Lung microvascular endothelial cell (primary cell): ENCODE measurements at regions not wholly inside any gene's neighbourhood (a gene's known extent, or its start where the extent isn't known, plus 50 kb on each side); places are given as distances from the start of the nearest gene placed in this dataset.

ENCODE experiments used
- DNase-seq, 2 donors: peaks; one replicate each; pipeline versions ENCODE4 v3.0.0 to v3.0.0-alpha.2; 2010; ENCODE audit warnings: low read depth in 2 of 2

DNA sequence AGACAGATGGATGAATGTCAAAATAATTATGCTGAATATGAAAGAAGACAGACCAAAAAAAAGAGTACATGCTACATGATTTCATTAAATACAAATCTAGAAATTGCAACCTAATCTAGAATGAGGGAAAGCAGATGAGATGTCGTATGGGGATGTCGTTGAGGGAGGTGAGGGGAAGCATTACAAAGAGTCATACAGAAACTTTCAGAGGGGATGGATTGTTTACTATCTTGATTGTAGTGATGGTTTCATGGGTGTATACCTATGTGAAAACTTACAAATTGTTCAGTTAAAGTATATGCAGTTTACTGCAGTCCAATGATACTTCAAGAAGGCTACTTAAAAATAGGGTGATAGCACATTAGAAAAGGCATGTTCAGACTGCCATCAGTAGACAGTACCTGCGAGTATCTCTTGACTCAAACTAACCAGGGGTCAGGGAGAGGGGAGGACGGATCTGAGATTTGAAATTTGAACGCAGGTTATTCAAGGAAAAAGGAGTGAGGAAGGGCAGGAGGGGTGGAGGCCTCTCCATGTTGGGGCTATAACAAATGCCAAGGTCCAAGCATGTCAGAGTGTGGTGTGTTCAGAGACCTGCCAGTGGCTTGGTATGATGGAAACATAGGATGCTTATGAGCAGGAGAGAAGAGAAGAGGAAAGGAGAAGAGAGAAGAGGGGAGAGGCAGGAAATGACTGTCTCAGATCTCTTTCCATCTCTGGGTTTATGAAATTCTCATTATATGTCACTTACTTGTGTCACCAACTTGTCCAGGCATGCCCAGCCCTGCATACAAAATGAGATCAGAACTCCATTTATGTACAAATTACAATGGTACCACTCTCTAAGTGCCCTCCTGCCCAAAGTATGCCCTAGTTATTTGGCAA lies 257.3 kb upstream of the CXCR4 start:
- peak in 1 of 2 donors; percentile 7 for DNase-seq

DNA sequence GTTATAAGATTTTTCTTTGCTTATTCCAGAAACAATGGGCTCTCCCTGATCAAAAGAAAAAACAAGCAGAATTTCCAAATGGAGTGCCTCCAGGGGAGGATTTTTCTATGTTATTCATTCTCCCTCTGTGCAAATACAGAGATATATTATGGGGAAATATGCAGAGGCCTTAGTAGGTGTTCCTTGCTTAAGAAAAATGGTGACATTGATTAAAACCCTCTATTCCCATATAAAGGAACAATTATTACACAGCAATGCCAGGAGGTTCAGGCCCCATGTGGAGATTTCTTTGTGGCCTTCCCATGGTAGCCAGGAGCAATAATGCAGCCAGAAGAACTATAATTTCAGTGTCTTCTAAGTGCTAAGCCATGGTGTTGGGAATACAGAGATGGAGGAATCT lies 255.9 kb upstream of the CXCR4 start:
- DNase-seq: no peak

DNA sequence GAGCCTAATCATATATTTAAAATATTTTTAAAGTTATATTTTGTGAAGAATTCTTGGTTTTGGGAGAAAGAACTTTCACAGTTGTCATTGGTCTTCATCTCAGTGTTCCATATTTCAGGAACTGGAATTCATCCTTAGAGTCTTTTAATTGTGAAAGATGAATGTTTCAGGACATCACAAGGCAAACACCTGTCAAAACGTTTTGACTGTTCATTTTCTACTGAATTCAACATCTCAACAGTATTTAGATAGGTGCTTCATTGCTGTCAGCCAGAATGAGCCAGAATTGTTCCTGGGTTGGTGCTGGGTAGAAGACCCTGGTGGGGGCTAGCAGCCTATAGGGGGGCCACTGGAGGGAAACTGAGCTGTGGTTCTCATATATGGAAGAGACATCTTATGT lies 255.1 kb upstream of the CXCR4 start:
- no peak for DNase-seq

DNA sequence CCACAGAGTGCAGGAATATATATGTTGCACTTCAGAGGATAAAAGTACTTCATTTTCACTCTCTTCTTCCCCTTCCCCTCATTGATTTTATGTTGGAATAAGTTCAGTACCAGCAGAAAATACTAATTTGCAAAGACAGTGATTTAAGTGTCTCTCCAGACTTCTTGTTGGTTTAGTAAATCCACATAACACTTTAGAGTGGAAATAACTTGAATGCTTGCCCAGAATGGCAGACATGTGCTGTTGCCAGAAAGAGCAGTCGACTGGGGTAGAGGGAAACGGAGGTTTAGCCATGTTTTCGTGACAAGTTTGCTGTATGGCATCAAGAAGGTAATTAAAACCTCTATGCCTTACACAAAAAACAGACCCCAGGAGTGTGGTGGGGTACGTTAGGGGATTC lies 246.0 kb upstream of the CXCR4 start:
- DNase-seq: peak; percentile 9 to 27

DNA sequence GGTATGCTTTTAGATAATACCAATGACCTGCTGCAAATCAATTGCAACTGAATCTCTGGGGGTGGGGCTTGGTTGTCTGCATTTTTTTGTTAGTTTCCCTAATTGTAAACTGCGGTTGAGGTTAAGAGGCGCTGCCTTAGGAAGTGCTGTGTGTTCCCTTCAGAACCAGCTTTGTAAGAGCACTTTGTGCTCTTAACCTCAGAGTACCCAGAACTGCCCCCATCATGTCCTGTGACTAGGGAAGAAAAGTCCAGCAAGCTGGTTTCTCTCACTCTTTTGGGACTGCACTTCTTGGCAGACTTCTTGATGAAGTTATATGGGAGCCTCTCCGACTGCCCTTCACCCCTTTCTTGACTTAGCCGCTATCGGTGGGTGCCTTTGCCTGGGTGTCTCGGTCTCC lies 245.5 kb upstream of the CXCR4 start:
- DNase-seq: no peak

DNA sequence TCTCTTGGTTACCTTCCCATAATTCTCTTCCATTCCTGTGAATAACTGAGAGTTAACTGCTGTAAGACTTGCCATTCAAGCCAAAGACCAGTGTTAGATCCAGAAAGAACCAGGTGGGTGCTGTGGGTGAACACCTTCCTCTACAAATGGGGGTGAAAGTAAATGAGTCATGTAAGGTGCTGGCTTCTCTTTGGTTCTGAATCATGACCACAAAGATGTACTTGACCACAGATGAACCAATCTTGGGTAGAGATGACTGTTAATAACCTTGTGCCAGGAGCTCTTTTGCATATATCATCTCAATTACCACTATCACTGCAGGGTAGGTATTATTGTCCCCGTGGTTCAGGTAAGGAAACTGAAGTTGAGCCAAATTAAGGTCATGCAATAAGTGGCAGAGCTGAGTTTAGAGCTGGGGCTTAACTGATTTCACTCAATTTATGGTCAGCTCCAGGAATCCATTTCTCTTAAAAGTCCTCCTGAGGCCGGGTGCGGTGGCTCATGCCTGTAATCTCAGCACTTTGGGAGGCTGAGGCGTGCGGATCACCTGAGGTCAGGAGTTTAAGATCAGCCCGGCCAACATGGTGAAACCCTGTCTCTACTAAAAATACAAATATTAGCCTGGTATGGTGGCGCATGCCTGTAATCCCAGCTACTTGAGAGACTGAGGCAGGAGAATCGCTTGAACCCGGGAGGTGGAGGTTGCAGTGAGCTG lies 244.9 kb upstream of the CXCR4 start:
- DNase-seq: no peak

DNA sequence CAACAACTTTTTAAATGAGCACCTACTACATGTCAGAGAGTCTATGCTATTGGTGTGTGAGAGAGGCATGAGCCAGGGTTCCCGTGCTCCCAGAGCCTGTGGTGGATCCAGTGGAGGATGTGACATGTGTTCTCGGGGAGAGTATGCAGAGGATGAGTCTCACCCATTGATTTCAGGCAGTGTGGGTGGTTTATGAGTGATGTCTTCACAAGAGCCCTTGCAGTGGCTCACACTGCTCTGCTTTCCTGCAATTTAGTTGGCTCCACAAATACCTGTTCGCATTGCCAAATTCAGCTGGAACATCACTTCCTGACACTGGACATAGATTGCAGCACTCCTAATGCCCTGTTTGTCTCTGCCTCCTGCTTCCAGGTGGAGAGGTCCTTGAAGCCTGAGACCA lies 243.6 kb upstream of the CXCR4 start:
- no peak for DNase-seq

DNA sequence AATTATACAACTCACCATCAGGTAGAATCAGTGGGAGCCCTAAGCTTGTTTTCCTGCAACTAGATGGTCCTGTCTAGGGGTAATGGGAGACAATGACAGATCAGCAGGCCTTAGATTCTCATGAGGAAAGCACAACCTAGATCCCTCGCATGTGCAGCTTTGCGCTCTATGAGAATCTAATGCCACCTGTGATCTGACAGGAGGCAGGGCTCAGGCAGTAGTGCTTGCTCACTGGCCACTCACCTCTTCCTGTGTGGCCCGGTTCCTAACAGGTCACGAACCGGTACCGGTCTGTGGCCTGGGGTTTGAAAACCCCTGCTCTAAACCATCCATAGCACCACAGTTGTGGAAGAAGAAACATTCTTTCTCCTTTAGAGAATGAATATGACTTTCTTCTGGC lies 242.8 kb upstream of the CXCR4 start:
- no peak for DNase-seq

DNA sequence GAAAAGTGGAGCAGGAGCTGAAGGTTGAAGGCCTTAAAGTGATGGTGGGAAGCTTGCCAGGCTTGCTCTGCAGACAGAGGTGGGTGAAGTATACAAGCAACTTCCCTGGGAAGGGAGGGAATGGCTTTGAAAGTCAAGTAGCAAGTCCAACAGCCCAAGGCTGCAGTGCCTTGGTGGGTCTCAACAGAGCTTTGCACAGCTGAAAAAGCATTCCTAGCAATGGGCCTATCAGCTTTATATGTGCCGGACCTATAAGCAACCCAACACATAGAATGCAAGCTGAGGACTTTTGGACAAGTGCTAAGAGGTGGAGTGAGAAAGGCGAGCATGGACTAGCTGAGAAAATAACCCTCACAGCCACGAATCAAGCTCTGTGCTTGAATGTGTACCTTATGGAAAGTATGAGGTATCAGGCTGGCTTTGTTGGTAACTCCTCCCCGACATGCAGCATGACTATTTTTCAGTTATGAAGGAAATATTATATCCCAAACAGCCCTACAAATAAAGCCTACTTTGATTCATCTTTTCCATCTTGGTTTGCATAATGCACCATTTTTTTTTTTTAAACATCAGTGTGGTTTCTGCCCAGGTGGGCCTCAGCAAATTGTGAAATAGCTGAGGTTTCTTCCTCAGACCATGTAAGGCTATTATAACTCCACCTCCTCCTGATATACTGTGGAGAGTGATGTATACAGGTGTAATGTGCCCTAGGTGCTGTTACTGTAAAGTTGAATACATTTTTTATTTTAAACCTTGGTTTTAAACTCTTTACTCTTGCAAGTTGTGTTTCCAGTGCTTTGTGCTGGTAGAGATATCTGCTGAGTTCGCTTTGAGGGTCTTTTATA lies 241.4 kb upstream of the CXCR4 start:
- DNase-seq: no peak

DNA sequence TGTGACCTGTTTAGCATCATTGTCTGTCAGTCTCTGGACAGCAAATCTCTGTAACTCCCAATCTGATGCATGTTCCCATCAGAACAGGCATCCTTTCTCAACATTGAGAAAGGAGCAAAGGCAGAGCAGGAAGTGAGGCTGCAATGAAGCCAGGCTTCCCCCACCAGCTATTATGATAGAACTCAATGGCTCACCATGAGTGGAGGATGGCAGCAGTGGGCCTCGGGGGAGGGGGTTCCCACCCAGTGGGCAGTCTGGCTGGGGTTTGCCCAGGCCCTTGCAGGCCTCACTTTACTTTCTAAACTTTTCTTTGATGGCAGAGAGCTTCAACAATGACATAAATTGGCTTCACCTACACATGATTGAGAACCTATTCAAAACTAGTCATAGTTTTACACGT lies 240.6 kb upstream of the CXCR4 start:
- no peak for DNase-seq

DNA sequence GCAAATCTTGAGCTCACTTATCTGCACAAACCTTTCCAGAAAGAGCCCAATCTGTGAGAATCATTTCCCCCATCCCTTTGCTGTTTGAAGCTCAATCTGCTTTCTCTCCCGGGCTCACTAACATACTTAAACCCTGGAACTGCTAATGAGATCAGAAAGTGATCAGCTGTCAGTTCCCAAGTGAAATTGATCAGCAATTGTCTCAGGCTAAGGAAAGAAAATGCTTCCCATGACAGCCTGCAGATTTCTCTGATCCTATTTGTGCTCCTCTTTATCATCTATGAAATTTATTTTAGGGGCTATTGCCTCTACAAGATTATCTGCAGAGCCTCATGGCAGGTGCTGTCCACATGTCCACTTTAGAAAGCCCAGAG lies 239.0 kb upstream of the CXCR4 start:
- DNase-seq: no peak

DNA sequence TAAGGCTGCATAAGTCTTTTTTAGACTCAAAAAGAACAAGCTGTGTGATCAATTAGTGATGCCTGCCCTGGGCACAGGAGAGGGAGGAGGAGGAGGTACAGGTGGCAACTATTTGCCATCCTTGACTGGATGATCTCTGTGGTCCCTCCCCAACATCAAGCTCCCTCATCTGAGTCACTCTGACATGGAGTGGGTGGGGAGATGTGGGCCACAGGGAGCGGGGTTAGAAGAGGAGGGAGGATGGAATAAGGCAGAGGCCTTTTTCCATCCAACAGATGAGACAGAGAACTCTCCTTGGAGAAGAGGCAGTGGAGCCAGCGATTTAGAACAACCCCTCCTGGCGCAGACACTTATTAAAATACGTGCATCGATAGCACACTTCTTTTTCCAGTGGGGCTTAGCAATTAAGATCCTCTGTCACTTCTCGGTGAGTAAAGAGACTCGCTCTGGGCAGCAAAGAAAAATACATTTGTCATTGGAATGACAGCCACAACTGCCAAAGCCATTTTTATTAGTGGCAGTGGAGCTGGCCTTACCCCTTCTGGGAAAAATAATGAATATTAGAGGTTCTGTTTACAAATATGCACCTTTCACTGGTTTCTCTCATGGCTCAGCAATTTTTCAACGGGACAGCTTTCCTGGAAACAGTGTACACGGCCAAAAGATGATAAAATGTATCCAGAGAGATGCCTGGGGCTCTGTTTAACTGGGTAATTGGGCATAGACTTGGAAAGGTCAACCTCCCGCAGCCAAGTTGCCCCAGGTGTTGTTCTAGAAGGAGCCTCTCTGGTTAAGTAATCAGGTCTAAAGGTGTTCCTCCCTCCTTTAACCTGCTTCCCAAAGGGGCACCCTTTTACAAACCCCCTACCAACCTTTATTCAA lies 238.4 kb upstream of the CXCR4 start:
- DNase-seq: no peak

DNA sequence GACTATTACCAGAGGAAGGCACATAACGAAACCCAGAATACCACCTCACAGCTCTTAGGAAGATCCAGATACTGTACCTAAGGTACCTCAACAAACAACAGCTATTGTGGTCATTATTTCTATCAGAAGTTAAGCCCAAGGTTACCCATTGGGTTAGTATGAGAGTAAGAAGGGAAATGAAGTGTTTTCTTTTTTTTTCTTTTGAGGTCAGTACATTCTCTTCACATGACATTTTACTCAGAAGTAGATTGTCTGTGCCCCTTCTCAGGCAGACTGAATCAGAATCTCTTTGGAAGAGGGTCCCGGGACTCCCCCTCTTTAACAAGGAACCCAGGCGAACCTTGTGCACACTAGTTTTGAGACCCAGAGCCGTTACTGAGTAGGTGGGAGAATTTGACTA lies 233.7 kb upstream of the CXCR4 start:
- no peak for DNase-seq

DNA sequence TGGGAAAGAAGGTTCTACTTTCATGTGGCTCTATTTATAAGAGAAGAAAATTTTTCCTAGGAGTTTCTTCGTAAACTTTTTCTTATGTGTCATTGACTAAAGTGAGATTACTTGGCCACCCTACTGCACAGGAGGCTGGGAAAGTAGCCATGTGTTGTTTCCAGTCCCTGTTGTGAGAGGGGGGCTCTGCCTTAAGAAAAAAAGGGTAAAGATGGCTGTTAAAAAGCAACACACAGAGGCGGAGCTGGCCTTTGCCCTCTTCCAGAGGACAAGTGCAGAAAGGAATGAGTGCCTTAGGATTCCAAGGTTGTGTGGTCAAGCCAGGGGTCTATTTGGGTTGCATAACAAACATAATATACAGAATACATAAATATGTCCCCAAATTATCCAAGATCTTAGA lies 230.0 kb upstream of the CXCR4 start:
- no peak for DNase-seq

DNA sequence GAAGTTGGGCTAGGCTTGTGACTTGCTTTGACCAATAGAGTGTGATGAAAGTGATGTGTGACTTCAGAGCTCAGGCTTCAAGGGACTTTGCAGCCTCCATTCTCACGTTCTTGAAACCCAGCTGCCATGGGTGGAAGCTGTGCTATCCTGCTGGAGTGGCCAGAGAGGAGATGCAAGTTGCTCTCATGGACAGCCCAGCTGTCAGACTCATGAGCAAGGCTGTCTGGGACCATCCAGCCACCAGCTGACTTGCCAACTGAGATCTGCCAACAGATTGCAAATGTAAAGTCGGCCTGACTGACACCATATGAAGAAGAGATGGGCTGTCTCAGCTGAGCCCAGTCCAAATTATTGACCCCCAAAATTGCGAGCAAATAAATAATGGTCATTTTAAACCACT lies 226.4 kb upstream of the CXCR4 start:
- DNase-seq: no peak

DNA sequence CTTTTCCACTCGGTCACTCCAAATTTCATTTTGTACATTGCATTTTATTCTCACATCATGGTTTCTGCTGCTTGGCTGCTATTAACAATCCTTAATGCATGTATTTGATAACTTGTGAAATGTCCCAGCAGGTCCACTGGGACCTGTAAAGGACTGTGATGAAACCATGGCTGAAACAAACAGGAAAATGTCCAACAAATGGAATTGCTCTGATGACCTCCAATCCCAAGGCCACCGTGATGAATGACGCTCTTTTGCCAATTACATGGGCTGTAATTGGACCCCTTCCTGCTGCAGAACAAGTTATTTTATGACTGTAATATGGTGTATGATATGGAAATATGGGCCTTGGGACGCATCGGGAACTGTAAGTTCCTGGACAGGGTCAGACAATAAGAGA lies 224.2 kb upstream of the CXCR4 start:
- DNase-seq: no peak

DNA sequence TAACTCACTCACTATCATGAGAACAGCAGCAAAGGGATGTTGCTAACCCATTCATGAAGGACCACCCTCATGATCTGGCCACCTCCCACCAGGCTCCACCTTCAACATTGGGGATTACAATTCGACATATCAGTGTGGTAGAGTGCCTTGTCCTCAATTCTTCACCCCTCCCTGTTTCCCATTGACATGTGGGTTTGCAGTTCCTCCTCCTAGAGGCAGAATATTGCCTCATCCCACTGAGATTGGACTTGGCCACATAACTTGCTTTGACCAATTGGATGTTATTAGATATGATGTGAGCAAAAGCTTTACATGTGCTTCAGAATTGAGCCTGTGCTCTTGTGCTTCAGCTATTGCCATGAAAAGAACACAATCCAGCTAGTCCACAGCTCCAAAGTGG lies 217.0 kb upstream of the CXCR4 start:
- no peak for DNase-seq

DNA sequence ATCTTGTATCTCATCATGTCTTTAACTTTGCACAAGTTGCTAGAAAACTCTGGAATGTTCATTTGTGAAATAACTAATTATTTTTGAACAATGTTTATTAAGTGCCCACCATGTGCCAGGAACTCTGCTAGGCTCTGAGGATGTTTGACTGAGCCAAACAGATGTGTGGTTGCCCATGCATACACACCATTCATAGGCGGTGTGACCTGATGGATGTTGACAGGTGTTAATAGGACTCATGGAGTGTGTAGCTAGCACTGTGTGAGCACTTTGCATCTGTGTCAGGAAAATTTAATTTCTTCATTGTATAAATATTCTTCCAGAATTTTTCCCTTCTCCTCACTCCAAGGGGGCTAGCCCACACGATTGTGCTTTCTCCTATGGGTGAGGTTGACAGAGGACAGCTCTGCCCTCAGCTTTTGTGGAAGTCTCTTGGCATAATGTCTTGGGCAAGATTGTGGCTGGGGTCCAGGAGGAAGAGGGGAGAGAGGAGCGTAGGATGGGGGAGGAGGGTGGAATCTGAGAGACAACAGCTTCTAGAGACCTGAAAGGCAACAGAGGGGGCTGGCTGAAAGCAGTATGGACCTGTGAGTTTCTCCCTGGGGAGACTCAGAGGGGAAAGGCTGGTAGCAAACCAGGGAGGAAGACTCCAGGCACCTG lies 214.6 kb upstream of the CXCR4 start:
- no peak for DNase-seq

DNA sequence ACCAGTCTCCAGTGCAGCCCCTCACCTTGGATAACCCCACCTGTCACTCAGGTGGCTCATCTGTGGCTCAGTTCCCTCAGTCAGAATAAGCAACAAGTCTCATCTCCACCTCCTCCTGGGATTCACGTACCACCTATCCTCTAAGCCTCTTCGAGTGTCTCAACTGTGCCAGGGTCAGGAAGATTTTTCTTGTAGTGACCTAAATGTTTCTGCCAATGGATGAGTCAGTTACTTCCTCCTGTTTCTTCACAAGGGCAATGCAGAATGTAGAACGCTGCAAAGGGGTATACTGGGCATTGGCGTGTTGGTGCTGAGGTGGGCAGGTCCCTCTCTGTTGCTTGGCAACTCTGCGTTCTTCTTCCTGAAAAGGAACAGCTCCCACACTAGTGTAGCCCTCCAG lies 213.3 kb upstream of the CXCR4 start:
- DNase-seq: peak in 1 of 2 donors; percentile 14

DNA sequence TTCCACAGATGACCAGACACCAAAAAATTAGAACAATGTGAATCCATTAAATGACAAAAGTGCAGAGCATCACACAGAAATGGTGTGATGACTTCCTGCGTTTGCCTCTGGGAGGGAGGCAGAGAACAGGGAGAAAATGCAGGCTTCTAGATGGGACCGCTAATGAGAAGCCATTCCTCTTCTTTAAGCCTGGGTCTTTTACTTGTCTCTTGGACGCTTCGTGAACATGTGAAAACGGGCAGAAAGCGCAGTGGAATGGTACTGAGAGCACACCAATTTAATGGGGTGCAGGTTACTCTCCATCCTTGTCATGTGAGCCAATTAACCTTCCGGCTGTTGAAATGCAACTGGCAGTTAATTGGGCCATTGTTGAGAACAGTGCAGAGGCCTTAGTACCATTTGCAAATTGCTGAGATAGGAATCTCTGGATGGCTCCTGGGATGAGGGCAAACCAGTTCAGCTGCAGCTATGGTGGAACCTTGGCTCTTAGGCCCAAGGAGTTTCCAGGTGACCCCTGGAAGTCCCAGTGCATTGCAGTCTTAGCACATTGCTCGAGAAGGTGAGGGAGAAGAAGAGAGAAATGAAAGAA lies 210.4 kb upstream of the CXCR4 start:
- no peak for DNase-seq
